ENCODE measurements at regions not wholly inside any gene's neighbourhood (a gene's known extent, or its start where the extent isn't known, plus 50 kb on each side); places are given as distances from the start of the nearest gene placed in this dataset.

DNA sequence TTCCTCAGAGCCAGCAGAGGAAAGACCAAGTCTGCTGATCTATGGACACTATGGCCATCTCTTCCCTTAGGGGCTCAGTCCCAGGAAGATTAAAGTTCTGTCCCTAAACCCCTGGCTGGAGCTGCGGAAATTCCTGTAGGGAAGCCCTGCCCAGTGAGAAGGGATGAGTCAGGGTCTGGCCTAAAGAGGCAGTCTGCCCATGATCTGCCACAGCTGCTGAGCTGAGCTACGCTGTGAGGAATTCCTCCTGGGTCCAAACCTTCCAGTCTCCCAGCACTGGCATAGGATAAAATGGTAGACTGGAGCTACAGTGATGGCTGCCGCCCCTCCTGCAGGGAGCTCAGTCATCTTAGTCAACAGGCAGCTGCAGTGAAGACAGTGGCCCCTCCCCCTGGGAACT, 213.7 kb downstream of the BRINP2 start:
- TF ChIP-seq, protein P1, sequence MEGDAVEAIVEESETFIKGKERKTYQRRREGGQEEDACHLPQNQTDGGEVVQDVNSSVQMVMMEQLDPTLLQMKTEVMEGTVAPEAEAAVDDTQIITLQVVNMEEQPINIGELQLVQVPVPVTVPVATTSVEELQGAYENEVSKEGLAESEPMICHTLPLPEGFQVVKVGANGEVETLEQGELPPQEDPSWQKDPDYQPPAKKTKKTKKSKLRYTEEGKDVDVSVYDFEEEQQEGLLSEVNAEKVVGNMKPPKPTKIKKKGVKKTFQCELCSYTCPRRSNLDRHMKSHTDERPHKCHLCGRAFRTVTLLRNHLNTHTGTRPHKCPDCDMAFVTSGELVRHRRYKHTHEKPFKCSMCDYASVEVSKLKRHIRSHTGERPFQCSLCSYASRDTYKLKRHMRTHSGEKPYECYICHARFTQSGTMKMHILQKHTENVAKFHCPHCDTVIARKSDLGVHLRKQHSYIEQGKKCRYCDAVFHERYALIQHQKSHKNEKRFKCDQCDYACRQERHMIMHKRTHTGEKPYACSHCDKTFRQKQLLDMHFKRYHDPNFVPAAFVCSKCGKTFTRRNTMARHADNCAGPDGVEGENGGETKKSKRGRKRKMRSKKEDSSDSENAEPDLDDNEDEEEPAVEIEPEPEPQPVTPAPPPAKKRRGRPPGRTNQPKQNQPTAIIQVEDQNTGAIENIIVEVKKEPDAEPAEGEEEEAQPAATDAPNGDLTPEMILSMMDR (conservative IDR thresholded peaks at IDR 0.05 in 1 of 2, IDR thresholded peaks at IDR 0.05 in 1 of 2; ENCODE audit: low read depth in 1 of 2, low read length in 2 of 2) = no peak
- TF ChIP-seq EZH2 (IDR thresholded peaks at IDR 0.05; ENCODE audit: low read length, missing control alignments) = no peak
